H1 (cell line): ENCODE measurements at regions not wholly inside any gene's neighbourhood (a gene's known extent, or its start where the extent isn't known, plus 50 kb on each side); places are given as distances from the start of the nearest gene placed in this dataset.

Source experiments
- ASH2L ChIP-seq: fragments of 200-600, 300-600 bp; sonication (generic); IDR thresholded peaks from one replicate; pipeline ENCODE4 v1.7.1; 2017; ENCODE audit warnings: low read length
- ATF3 ChIP-seq: IDR thresholded peaks from 2 replicates; pipeline ENCODE4 v1.6.1; 2011; ENCODE audit warnings: low read depth, mild to moderate bottlenecking, low read length; ENCODE audit not compliant: insufficient read depth
- CHD7 ChIP-seq: fragments of 300-600 bp; sonication (generic); IDR thresholded peaks from 2 replicates; pipeline ENCODE4 v1.7.1; 2012; ENCODE audit warnings: low read length, moderate library complexity, mild to moderate bottlenecking, inconsistent platforms; ENCODE audit not compliant: insufficient replicate concordance
- EGR1 ChIP-seq: IDR thresholded peaks from 2 replicates; pipeline ENCODE4 v1.6.1; 2011; ENCODE audit warnings: low read depth, low read length, borderline replicate concordance
- JUN ChIP-seq: IDR thresholded peaks from 2 replicates; pipeline ENCODE4 v1.6.1; 2011; ENCODE audit warnings: low read depth, mild to moderate bottlenecking, improper control_type of control experiment, low read length
- NANOG ChIP-seq: IDR thresholded peaks from 2 replicates; pipeline ENCODE4 v1.6.1; 2011; ENCODE audit warnings: low read length, low read depth, mild to moderate bottlenecking, inconsistent platforms; ENCODE audit not compliant: insufficient read depth, poor library complexity, severe bottlenecking
- TAF7 ChIP-seq: optimal IDR thresholded peaks from 2 replicates; pipeline ENCODE3; 2011; ENCODE audit warnings: low read depth, mild to moderate bottlenecking, inconsistent platforms, low read length, moderate library complexity, borderline replicate concordance

- TF ChIP-seq CHD7 (no peak), TAF7 (no peak), ATF3 (no peak), ASH2L (no peak), NANOG (no peak), EGR1 (no peak), JUN (no peak)
These were observed 475.4 kb downstream of the LMO4 start (continued) for GRCh38 chr1:87804128-87804527.
